ENCODE measurements at regions not wholly inside any gene's neighbourhood (a gene's known extent, or its start where the extent isn't known, plus 50 kb on each side); places are given as distances from the start of the nearest gene placed in this dataset.

DNA sequence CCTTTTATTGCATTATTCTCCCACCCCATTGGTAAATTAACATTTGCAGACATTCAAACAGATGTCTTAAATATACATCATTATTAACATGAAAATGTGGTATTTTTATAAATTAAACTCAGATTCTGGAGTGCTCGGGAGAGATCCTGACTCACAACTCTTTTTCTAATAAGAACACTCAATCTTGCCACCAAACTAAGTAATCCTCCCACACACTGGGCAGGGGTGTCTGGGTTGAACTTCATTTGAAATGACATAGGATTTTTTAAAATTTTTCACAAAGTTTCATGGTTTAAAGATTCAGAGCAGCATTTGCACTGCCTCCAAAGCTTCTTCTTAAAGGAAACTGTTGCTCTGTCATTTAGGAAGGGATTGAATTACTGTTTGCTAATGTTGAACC, 754.3 kb downstream of the MECOM start:
- Mint-ChIP-seq H3K27ac (no peak overlapping the region), H3K9me3 (no peaks in the 10 kb centered on the region), H3K4me3 (no peak overlapping the region), H3K36me3 (ENCODE audit: low read depth) (no peaks in the 10 kb centered on the region), H3K27me3 (ENCODE audit: insufficient read depth, low read depth, poor library complexity) (no peaks in the 10 kb centered on the region), H3K4me1 (no peaks in the 10 kb centered on the region; the same call in 2 of the 3 replicates)
- 0 out of 2 replicates have a peak, but pooled peaks cover 3% of the 10 kb centered on the region for H3K9me2 ChIP-seq (ENCODE audit: insufficient read depth)
- H3K4me2 ChIP-seq, result no peak overlapping the region
- no peak for TF ChIP-seq ZNF114 (CRISPR knock-in tag; IDR thresholded peaks at IDR 0.05)
- TF ChIP-seq JUNB (IDR thresholded peaks at IDR 0.05; ENCODE audit: unreplicated experiment), result no peak
- no peak for TF ChIP-seq ZNF331 (CRISPR knock-in tag; IDR thresholded peaks at IDR 0.05; ENCODE audit: low read depth)
- TF ChIP-seq, protein P1, sequence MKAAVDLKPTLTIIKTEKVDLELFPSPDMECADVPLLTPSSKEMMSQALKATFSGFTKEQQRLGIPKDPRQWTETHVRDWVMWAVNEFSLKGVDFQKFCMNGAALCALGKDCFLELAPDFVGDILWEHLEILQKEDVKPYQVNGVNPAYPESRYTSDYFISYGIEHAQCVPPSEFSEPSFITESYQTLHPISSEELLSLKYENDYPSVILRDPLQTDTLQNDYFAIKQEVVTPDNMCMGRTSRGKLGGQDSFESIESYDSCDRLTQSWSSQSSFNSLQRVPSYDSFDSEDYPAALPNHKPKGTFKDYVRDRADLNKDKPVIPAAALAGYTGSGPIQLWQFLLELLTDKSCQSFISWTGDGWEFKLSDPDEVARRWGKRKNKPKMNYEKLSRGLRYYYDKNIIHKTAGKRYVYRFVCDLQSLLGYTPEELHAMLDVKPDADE (IDR thresholded peaks at IDR 0.05), result no peak
- no peak for TF ChIP-seq POLR2AphosphoS5 (IDR thresholded peaks at IDR 0.05; ENCODE audit: low read depth)
- TF ChIP-seq, protein P2, sequence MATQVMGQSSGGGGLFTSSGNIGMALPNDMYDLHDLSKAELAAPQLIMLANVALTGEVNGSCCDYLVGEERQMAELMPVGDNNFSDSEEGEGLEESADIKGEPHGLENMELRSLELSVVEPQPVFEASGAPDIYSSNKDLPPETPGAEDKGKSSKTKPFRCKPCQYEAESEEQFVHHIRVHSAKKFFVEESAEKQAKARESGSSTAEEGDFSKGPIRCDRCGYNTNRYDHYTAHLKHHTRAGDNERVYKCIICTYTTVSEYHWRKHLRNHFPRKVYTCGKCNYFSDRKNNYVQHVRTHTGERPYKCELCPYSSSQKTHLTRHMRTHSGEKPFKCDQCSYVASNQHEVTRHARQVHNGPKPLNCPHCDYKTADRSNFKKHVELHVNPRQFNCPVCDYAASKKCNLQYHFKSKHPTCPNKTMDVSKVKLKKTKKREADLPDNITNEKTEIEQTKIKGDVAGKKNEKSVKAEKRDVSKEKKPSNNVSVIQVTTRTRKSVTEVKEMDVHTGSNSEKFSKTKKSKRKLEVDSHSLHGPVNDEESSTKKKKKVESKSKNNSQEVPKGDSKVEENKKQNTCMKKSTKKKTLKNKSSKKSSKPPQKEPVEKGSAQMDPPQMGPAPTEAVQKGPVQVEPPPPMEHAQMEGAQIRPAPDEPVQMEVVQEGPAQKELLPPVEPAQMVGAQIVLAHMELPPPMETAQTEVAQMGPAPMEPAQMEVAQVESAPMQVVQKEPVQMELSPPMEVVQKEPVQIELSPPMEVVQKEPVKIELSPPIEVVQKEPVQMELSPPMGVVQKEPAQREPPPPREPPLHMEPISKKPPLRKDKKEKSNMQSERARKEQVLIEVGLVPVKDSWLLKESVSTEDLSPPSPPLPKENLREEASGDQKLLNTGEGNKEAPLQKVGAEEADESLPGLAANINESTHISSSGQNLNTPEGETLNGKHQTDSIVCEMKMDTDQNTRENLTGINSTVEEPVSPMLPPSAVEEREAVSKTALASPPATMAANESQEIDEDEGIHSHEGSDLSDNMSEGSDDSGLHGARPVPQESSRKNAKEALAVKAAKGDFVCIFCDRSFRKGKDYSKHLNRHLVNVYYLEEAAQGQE (IDR thresholded peaks at IDR 0.05; ENCODE audit: unreplicated experiment), result no peak
- TF ChIP-seq NANOG (IDR thresholded peaks at IDR 0.05; ENCODE audit: borderline replicate concordance), result no peak
- no peak for TF ChIP-seq EZH2 (IDR thresholded peaks at IDR 0.05; ENCODE audit: low read depth, unreplicated experiment)
- no peak for DNase-seq (ENCODE audit: low spot score)
- H3K4me3 ChIP-seq, result no peak overlapping the region
- no peak overlapping the region for H3K27ac ChIP-seq (ENCODE audit: low read depth)
- no peaks in the 10 kb centered on the region for H3K27me3 ChIP-seq (ENCODE audit: insufficient read depth)
- no peak overlapping the region for H2AFZ ChIP-seq
- no peak for ATAC-seq
- no peaks in the 10 kb centered on the region for H3K79me2 ChIP-seq (replicated peaks; ENCODE audit: insufficient read depth)
- H4K20me1 ChIP-seq (replicated peaks; ENCODE audit: insufficient read depth), result no peaks in the 10 kb centered on the region
- no peaks in the 10 kb centered on the region for H3K36me3 ChIP-seq (ENCODE audit: insufficient read depth)
- H3K4me1 ChIP-seq (ENCODE audit: insufficient read depth), result no peaks in the 10 kb centered on the region; the same call in 1 of the 2 replicates
- H3F3A ChIP-seq (replicated peaks; ENCODE audit: low read depth), result no peaks in the 10 kb centered on the region

DNA sequence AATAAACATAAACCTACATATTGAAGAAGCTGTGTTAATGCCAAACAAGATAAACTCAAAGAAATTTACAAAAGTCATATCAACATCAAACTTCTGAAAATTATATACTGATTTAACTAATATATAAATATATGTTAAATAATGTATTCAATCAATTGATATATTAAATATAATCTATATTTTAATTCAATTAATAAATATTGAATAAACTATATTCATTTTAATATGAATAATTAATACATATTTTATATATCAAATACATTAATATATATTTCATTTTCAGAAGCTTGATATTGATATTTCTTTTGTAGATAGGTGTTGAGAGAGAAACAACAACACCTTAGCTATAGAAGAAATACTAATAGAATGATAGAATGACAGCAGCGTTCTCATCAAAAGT, 768.1 kb downstream of the MECOM start:
- H3K27ac ChIP-seq (ENCODE audit: low read depth), result no peak overlapping the region
- DNase-seq (ENCODE audit: low spot score), result no peak
- no peak overlapping the region for H3K4me3 ChIP-seq
- H2AFZ ChIP-seq, result no peak overlapping the region
- ATAC-seq, result no peak
- H3K9me2 ChIP-seq (ENCODE audit: insufficient read depth), result no peaks in the 10 kb centered on the region; the same call in 1 of the 2 replicates
- H3K4me3 Mint-ChIP-seq, result no peak overlapping the region
- H3K27me3 ChIP-seq (ENCODE audit: insufficient read depth), result no peaks in the 10 kb centered on the region
- H3K27me3 Mint-ChIP-seq (ENCODE audit: insufficient read depth, low read depth, poor library complexity), result no peaks in the 10 kb centered on the region
- peaks cover 18% of the 10 kb centered on the region for H3K36me3 Mint-ChIP-seq (ENCODE audit: low read depth)
- no peaks in the 10 kb centered on the region for H3F3A ChIP-seq (replicated peaks; ENCODE audit: low read depth)
- peaks cover 20% of the 10 kb centered on the region for H3K9me3 Mint-ChIP-seq
- no peak for TF ChIP-seq CREB1 (CRISPR knock-in tag; IDR thresholded peaks at IDR 0.05; ENCODE audit: low read depth)
- TF ChIP-seq, protein P3, sequence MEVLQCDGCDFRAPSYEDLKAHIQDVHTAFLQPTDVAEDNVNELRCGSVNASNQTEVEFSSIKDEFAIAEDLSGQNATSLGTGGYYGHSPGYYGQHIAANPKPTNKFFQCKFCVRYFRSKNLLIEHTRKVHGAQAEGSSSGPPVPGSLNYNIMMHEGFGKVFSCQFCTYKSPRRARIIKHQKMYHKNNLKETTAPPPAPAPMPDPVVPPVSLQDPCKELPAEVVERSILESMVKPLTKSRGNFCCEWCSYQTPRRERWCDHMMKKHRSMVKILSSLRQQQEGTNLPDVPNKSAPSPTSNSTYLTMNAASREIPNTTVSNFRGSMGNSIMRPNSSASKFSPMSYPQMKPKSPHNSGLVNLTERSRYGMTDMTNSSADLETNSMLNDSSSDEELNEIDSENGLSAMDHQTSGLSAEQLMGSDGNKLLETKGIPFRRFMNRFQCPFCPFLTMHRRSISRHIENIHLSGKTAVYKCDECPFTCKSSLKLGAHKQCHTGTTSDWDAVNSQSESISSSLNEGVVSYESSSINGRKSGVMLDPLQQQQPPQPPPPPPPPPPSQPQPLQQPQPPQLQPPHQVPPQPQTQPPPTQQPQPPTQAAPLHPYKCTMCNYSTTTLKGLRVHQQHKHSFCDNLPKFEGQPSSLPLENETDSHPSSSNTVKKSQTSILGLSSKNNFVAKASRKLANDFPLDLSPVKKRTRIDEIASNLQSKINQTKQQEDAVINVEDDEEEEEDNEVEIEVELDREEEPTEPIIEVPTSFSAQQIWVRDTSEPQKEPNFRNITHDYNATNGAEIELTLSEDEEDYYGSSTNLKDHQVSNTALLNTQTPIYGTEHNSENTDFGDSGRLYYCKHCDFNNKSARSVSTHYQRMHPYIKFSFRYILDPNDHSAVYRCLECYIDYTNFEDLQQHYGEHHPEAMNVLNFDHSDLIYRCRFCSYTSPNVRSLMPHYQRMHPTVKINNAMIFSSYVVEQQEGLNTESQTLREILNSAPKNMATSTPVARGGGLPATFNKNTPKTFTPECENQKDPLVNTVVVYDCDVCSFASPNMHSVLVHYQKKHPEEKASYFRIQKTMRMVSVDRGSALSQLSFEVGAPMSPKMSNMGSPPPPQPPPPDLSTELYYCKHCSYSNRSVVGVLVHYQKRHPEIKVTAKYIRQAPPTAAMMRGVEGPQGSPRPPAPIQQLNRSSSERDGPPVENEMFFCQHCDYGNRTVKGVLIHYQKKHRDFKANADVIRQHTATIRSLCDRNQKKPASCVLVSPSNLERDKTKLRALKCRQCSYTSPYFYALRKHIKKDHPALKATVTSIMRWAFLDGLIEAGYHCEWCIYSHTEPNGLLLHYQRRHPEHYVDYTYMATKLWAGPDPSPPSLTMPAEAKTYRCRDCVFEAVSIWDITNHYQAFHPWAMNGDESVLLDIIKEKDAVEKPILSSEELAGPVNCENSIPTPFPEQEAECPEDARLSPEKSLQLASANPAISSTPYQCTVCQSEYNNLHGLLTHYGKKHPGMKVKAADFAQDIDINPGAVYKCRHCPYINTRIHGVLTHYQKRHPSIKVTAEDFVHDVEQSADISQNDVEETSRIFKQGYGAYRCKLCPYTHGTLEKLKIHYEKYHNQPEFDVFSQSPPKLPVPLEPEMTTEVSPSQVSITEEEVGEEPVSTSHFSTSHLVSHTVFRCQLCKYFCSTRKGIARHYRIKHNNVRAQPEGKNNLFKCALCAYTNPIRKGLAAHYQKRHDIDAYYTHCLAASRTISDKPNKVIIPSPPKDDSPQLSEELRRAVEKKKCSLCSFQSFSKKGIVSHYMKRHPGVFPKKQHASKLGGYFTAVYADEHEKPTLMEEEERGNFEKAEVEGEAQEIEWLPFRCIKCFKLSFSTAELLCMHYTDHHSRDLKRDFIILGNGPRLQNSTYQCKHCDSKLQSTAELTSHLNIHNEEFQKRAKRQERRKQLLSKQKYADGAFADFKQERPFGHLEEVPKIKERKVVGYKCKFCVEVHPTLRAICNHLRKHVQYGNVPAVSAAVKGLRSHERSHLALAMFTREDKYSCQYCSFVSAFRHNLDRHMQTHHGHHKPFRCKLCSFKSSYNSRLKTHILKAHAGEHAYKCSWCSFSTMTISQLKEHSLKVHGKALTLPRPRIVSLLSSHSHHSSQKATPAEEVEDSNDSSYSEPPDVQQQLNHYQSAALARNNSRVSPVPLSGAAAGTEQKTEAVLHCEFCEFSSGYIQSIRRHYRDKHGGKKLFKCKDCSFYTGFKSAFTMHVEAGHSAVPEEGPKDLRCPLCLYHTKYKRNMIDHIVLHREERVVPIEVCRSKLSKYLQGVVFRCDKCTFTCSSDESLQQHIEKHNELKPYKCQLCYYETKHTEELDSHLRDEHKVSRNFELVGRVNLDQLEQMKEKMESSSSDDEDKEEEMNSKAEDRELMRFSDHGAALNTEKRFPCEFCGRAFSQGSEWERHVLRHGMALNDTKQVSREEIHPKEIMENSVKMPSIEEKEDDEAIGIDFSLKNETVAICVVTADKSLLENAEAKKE (CRISPR knock-in tag; IDR thresholded peaks at IDR 0.05), result no peak
- peaks cover 4% of the 10 kb centered on the region; the same call in 1 of the 2 replicates for H3K36me3 ChIP-seq (ENCODE audit: insufficient read depth)
- no peak overlapping the region for H3K27ac Mint-ChIP-seq
- no peaks in the 10 kb centered on the region for H3K4me1 Mint-ChIP-seq
- no peaks in the 10 kb centered on the region for H4K20me1 ChIP-seq (replicated peaks; ENCODE audit: insufficient read depth)
- no peaks in the 10 kb centered on the region for H3K79me2 ChIP-seq (replicated peaks; ENCODE audit: insufficient read depth)
- H3K4me1 ChIP-seq (ENCODE audit: insufficient read depth), result no peaks in the 10 kb centered on the region
- H3K4me2 ChIP-seq, result no peak overlapping the region

Data from GM23338 (cell line).